Testis (tissue), 2 donors: ENCODE measurements at regions not wholly inside any gene's neighbourhood (a gene's known extent, or its start where the extent isn't known, plus 50 kb on each side); places are given as distances from the start of the nearest gene placed in this dataset.

Source experiments
- DNase-seq: peaks from one replicate; pipeline ENCODE4 v3.0.0-alpha.2; 2019
- H3K27ac ChIP-seq, 2 donors: fragments of 200-600 bp; sonication (generic); one replicate each; pipeline ENCODE4 v1.5.1; 2019
- H3K27me3 ChIP-seq: fragments of 200-600 bp; sonication (generic); one replicate; pipeline ENCODE4 v1.5.1; 2019
- H3K36me3 ChIP-seq: fragments of 200-600 bp; sonication (generic); one replicate; pipeline ENCODE4 v1.5.1; 2017; ENCODE audit warnings: low read depth; ENCODE audit errors: missing control alignments
- H3K4me1 ChIP-seq: fragments of 200-600 bp; sonication (generic); one replicate; pipeline ENCODE4 v1.5.1; 2019
- H3K4me3 ChIP-seq, 2 donors: fragments of 200-600 bp; sonication (generic); one replicate each; pipeline ENCODE4 v1.5.1; 2017 to 2019
- H3K9me3 ChIP-seq: fragments of 200-600 bp; sonication (generic); one replicate; pipeline ENCODE4 v1.5.1; 2017
- CTCF ChIP-seq, 3 experiments: fragments of 450-650 bp in 2 of 3; fragments of 200-600 bp in 1 of 3; sonication (generic) in 1 of 3; IDR thresholded peaks; one replicate each; pipeline ENCODE4 v1.5.1; 2016 to 2019; ENCODE audit warnings: antibody characterized with exemption in 3 of 3, mild to moderate bottlenecking in 2 of 3, moderate library complexity in 1 of 3
- POLR2A ChIP-seq: fragments of 450-650 bp; IDR thresholded peaks from one replicate; pipeline ENCODE4 v1.6.1; 2017; ENCODE audit warnings: antibody characterized with exemption, mild to moderate bottlenecking, moderate library complexity
- WGBS, 2 donors: methylation state at CpG; one replicate each; pipeline ENCODE4 v1.1.5; 2018; 5-methylcytosine and 5-hydroxymethylcytosine counted together
- intact Hi-C: fragments of 100-400 bp; cut with DNase I; formaldehyde crosslinking; loops from one replicate; pipeline ENCODE4 v1.15.1; 2023; ENCODE audit warnings: low total_unique reads

GRCh38 chr10:88057720-88058119, 194.3 kb downstream of the PTEN start:
- intact Hi-C loops = no loop called here
- Histone ChIP-seq H3K27me3 (no peaks in the 10 kb centered on the region), H3K4me3 (no peak overlapping the region), H3K9me3 (no peaks in the 10 kb centered on the region), H3K4me1 (peaks cover 4% of the 10 kb centered on the region), H3K27ac (no peak overlapping the region), H3K36me3 (no peaks in the 10 kb centered on the region)
- no peak for TF ChIP-seq CTCF (IDR thresholded peaks at IDR 0.05)
- no peak for TF ChIP-seq POLR2A
- DNase-seq = no peak
- WGBS, 2 donors = 98 to 100% methylated on average over 1 of the region's 1 CpG

GRCh38 chr10:88058750-88059149, 195.3 kb downstream of the PTEN start:
- TF ChIP-seq CTCF (IDR thresholded peaks at IDR 0.05) (no peak), POLR2A (no peak)
- H3K4me3 ChIP-seq = no peak overlapping the region
- H3K36me3 ChIP-seq = no peaks in the 10 kb centered on the region
- H3K27me3 ChIP-seq = no peaks in the 10 kb centered on the region
- H3K27ac ChIP-seq = no peak overlapping the region
- no peaks in the 10 kb centered on the region for H3K9me3 ChIP-seq
- intact Hi-C loops = no loop called here
- 68 to 86% methylated on average over 4 of the region's 4 CpGs for WGBS, 2 donors
- DNase-seq = no peak
- H3K4me1 ChIP-seq = peaks cover 15% of the 10 kb centered on the region

GRCh38 chr10:88059190-88059589, 195.8 kb downstream of the PTEN start:
- no peak for TF ChIP-seq CTCF (IDR thresholded peaks at IDR 0.05)
- no peak for TF ChIP-seq POLR2A
- H3K4me1 ChIP-seq = peaks cover 15% of the 10 kb centered on the region
- no peak overlapping the region for H3K27ac ChIP-seq
- no peak overlapping the region for H3K4me3 ChIP-seq
- no peaks in the 10 kb centered on the region for H3K36me3 ChIP-seq
- intact Hi-C loops = no loop called here
- H3K9me3 ChIP-seq = no peaks in the 10 kb centered on the region
- no peaks in the 10 kb centered on the region for H3K27me3 ChIP-seq
- WGBS, 2 donors = 65 to 67% methylated on average over 4 of the region's 4 CpGs
- DNase-seq = no peak

- intact Hi-C loops = no loop called here
- Histone ChIP-seq H3K27ac (no peak overlapping the region), H3K9me3 (no peaks in the 10 kb centered on the region), H3K4me1 (peaks cover 15% of the 10 kb centered on the region), H3K36me3 (no peaks in the 10 kb centered on the region), H3K27me3 (no peaks in the 10 kb centered on the region), H3K4me3 (no peak overlapping the region)
- TF ChIP-seq CTCF (IDR thresholded peaks at IDR 0.05) (no peak), POLR2A (no peak)
- no peak for DNase-seq
- WGBS, 2 donors = 94 to 98% methylated on average over 6 of the region's 6 CpGs
Measured at GRCh38 chr10:88060762-88061161, 197.3 kb downstream of the PTEN start.

GRCh38 chr10:88062385-88062784, 199.0 kb downstream of the PTEN start:
- no peak for DNase-seq
- Histone ChIP-seq H3K4me1 (peaks cover 15% of the 10 kb centered on the region), H3K27ac (peak overlapping the region in 1 of 2 donors; percentile 69), H3K27me3 (no peaks in the 10 kb centered on the region), H3K9me3 (no peaks in the 10 kb centered on the region), H3K4me3 (no peak overlapping the region), H3K36me3 (no peaks in the 10 kb centered on the region)
- 69 to 78% methylated on average over 6 of the region's 6 CpGs for WGBS, 2 donors
- intact Hi-C loops = no loop called here
- TF ChIP-seq POLR2A (no peak), CTCF (IDR thresholded peaks at IDR 0.05) (no peak)
